Spinal cord (tissue), 9 donors: ENCODE measurements at regions not wholly inside any gene's neighbourhood (a gene's known extent, or its start where the extent isn't known, plus 50 kb on each side); places are given as distances from the start of the nearest gene placed in this dataset.

Experiments used
- DNase-seq, 6 donors: peaks; one replicate each; pipeline versions ENCODE4 v3.0.0 to v3.0.0-alpha.2; 2013 to 2015; ENCODE audit warnings: low spot score in 6 of 6, low read depth in 4 of 6
- H3K27ac ChIP-seq: one replicate; pipeline ENCODE4 v1.5.1; 2013; ENCODE audit warnings: low read depth, low read length, control low read depth
- H3K27me3 ChIP-seq: one replicate; pipeline ENCODE4 v1.6.1; 2013; ENCODE audit warnings: low read length; ENCODE audit not compliant: control insufficient read depth, insufficient read depth
- H3K36me3 ChIP-seq: one replicate; pipeline ENCODE4 v1.6.1; 2013; ENCODE audit warnings: low read length; ENCODE audit not compliant: control insufficient read depth, insufficient read depth
- H3K4me1 ChIP-seq: one replicate; pipeline ENCODE4 v1.6.1; 2013; ENCODE audit warnings: low read length; ENCODE audit not compliant: control insufficient read depth, insufficient read depth
- H3K4me3 ChIP-seq: one replicate; pipeline ENCODE4 v1.5.1; 2013; ENCODE audit warnings: low read depth, low read length, control low read depth
- H3K9me3 ChIP-seq: one replicate; pipeline ENCODE4 v1.6.1; 2013; ENCODE audit warnings: low read length; ENCODE audit not compliant: control insufficient read depth, insufficient read depth
- WGBS: methylation state at CpG from one replicate; pipeline ENCODE4 v1.1.5; 2013; ENCODE audit warnings: missing lambda C conversion rate; ENCODE audit not compliant: insufficient coverage; 5-methylcytosine and 5-hydroxymethylcytosine counted together
- donor health status: healthy.

DNA sequence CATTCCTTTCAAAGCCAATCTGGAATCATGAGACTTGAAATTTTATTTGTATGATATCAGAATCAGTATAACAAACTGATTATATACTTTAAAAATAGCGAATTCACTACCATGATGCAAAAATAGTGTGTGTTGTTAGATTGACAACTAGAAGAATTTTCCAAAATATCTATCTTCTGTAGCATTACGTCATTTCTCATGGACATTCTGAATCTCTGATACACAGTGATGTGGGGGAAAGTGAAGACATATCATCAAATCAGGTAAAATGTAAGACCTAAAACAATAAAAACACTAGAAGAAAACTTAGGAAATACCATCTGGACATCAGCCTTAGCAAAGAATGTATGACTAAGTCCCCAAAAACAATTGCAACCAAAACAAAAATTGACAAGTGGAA, 1292.0 kb upstream of the PCDH9 start:
- Histone ChIP-seq H3K9me3 (peaks cover 4% of the 10 kb centered on the region), H3K27me3 (no peaks in the 10 kb centered on the region), H3K4me1 (no peaks in the 10 kb centered on the region), H3K27ac (no peak overlapping the region), H3K36me3 (no peaks in the 10 kb centered on the region), H3K4me3 (no peak overlapping the region)
- no peak for DNase-seq
- no CpG with 5 or more reads among the region's 2 CpGs for WGBS

DNA sequence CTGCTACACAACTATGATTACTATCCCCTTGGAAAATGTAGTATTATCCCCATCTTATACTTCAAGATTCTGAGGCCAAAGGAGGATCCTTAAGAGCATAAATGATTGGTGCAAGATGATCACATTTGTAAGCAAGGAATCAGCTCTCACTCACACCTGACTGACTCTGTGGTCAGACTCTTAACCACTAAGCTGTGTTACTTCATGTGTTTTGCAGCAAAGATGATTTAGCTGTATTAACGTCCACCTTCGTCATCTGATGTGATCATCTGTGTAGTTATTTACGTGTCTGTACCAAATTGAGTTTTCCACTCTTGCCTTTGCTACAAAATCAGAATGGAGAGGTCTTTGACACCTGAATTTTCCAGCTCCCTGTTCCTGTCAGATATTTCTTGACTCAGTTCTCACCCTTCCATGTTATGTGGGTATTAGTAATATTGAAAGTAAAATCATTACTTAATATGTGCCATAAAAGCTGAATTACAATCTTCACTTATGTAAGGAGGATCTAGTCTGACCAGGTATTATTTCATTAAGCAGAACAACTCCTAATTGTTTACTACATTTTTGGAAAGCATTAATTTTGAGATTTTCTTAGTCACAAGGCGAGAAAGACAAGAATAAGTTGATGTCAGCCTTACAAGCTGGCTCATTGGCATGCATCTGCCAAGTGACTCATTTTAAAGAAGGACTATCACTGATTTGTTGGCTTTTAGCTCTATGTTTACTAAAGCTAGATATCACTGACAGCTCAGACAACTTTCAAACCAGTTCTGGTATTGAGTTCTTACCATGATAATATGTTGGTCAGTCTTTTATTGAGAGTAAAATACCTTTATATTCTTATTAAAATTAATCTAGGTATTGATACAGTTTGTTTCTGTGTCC, 1279.8 kb upstream of the PCDH9 start:
- Histone ChIP-seq H3K4me3 (no peak overlapping the region), H3K9me3 (no peaks in the 10 kb centered on the region), H3K4me1 (no peaks in the 10 kb centered on the region), H3K27me3 (no peaks in the 10 kb centered on the region), H3K27ac (no peak overlapping the region), H3K36me3 (no peaks in the 10 kb centered on the region)
- 89% methylated on average over 3 of the region's 4 CpGs for WGBS
- no peak for DNase-seq

DNA sequence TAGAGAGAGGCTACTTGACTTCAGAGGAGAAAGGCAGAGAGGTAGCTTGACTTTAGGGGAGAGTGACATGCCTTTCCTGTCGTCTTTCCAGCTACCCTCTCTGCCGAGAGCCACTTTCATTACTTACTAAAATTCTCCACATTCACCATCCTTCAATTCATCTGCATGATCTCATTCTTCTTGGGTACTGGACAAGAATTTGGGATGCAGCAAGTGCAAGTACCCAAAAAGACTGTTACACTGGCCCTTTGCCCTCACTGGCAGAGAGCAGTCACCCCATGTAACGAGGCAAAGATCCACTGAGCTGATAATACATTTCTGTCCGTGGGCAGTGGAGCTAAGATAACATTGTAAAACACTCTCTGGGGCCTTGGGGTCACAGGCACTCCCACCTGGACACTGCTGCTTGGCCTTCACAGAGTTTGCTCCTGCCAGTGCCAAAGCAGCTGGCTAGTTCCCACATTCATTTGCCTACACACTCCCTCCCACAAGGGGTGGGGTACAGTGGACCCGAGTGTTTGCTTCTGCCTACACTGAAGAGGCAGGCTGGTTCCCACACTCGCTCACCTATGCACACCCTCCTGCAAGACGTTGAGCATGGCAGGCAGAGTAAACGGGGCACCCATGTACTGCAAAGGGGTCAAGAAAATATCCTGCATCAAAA, 1276.9 kb upstream of the PCDH9 start:
- Histone ChIP-seq H3K27me3 (no peaks in the 10 kb centered on the region), H3K4me1 (no peaks in the 10 kb centered on the region), H3K27ac (no peak overlapping the region), H3K4me3 (no peak overlapping the region), H3K9me3 (no peaks in the 10 kb centered on the region), H3K36me3 (no peaks in the 10 kb centered on the region)
- 83% methylated on average over 6 of the region's 8 CpGs for WGBS
- no peak for DNase-seq

DNA sequence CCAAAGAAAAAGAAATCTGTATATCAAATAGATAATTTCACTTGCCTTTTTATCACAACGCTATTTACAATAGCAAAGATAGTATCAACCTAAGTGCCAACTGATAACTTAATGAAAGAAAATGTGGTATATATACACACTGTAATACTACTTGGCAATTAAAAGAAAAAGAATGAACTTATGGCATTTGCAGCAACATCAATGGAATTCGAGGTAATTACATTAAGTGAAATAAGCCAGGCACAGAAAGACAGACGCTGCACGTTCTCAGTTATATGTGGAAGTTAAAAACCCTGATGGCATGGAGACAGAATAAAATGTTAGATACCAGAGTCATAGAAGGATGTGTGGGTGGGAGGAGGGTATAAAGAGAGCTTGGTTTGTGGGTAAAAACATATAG, 1260.5 kb upstream of the PCDH9 start:
- no peak overlapping the region for H3K4me3 ChIP-seq
- no peaks in the 10 kb centered on the region for H3K9me3 ChIP-seq
- no peak for DNase-seq
- H3K27ac ChIP-seq = no peak overlapping the region
- 81% methylated on average over 3 of the region's 4 CpGs for WGBS
- H3K4me1 ChIP-seq = no peaks in the 10 kb centered on the region
- H3K27me3 ChIP-seq = no peaks in the 10 kb centered on the region
- H3K36me3 ChIP-seq = no peaks in the 10 kb centered on the region

DNA sequence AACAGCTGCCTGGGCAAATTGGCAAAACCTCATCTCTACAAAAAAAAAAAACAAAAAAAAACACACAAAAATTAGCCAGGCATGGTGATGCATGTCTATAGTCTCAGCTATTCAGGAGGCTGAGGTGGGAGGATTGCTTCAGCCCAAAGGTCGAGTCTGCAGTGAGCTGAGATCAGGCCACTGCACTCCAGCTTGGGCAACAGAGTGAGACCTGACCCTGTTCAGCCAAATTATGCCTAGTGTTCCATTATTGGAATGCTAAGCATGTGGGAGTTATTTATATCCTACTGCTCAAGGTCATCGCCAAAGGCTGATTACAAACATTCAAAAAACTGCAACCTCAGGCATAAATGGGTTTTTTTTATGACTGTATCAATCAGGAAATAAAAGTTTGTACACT, 1251.0 kb upstream of the PCDH9 start:
- 86% methylated on average over 1 of the region's 2 CpGs for WGBS
- DNase-seq = no peak
- no peak overlapping the region for H3K27ac ChIP-seq
- H3K36me3 ChIP-seq = no peaks in the 10 kb centered on the region
- no peaks in the 10 kb centered on the region for H3K4me1 ChIP-seq
- H3K9me3 ChIP-seq = no peaks in the 10 kb centered on the region
- H3K27me3 ChIP-seq = no peaks in the 10 kb centered on the region
- H3K4me3 ChIP-seq = no peak overlapping the region

DNA sequence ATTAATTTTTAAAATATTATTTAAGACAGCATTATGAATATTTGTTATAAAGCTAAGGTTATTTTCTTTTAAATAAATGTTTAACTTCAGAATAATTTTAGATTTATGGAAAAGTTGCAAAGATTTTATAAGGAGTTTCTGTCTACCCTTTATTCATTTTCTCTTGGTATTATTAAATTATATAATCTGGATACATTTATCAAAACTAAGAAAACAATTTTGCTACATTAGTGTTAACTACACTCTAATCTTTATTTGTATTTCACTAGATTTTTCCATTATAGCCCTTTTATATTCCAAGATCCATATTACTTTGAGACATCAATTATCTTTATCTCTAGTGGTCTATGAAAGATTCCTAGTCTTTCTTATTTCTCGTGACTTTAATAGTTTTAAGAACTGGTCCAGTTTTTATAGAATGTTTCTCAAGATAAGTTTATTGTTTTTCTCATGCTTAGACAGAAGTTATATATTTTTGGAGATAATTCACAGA, 1243.7 kb upstream of the PCDH9 start:
- Histone ChIP-seq H3K4me3 (no peak overlapping the region), H3K27ac (no peak overlapping the region), H3K9me3 (no peaks in the 10 kb centered on the region), H3K36me3 (no peaks in the 10 kb centered on the region), H3K27me3 (no peaks in the 10 kb centered on the region), H3K4me1 (no peaks in the 10 kb centered on the region)
- WGBS = no CpG with 5 or more reads among the region's 1 CpG
- no peak for DNase-seq

DNA sequence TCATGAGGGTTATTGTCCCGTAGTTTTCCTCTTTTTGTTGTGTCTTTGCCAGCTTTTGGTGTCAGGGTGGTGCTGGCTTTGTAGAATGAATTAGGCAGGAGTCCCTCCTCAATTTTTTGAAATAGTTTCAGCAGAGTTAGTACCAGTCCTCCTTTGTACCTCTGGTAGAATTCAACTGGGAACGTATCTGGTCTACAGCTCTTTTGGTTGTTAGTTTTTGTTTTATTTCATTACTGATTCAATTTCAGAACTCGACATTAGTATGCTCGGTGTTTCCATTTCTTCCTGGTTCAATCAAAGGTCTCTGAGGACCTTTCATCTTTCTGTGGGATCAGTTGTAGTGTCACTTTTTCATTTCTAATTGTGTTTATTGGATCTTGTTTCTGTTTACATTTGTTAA, 1237.0 kb upstream of the PCDH9 start:
- DNase-seq = no peak
- Histone ChIP-seq H3K27me3 (no peaks in the 10 kb centered on the region), H3K36me3 (no peaks in the 10 kb centered on the region), H3K27ac (no peak overlapping the region), H3K4me1 (no peaks in the 10 kb centered on the region), H3K9me3 (no peaks in the 10 kb centered on the region), H3K4me3 (no peak overlapping the region)
- whole genome bisulfite sequencing = 33% methylated on average over 1 of the region's 4 CpGs

DNA sequence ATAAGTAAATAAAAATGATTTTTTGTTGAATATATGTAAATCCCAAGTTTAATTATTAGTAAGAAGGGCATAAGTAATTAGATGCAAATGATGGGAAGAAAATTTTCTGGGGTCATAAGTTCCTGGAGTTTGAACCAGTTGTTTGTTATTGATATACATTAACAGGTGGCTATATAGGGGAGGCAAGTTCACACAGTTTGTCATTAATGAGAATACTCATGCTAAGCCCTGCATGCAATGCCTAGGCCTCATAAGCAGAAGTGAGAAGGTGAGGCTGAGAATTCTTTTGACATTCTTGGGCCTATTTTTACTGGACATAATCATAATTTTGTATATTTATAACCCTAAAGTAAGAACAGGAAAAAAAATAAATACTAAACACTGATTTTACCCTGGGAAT, 1210.7 kb upstream of the PCDH9 start:
- no peaks in the 10 kb centered on the region for H3K27me3 ChIP-seq
- H3K36me3 ChIP-seq = no peaks in the 10 kb centered on the region
- DNase-seq = no peak
- no peaks in the 10 kb centered on the region for H3K4me1 ChIP-seq
- no peak overlapping the region for H3K4me3 ChIP-seq
- no peak overlapping the region for H3K27ac ChIP-seq
- H3K9me3 ChIP-seq = peaks cover 5% of the 10 kb centered on the region

DNA sequence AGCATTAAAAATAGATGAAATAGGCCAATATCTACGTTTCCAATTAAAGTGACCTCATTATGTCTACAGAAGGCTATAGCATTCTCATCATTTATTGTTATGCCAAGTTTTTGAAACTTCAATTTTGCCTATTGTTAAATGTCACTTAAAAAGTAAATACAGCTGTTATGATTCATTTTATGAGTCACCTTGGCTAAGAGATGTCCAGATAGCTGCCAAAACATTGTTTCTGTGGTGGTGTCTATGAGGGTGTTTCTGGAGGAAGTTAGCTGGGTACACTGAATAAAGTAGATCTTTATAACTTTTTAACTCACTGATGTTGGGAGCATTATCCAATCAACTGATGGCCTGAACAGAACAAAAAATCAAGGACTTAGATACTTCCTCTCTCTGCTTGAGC, 1209.7 kb upstream of the PCDH9 start:
- H3K4me3 ChIP-seq = no peak overlapping the region
- H3K27me3 ChIP-seq = no peaks in the 10 kb centered on the region
- H3K9me3 ChIP-seq = peaks cover under 1% of the 10 kb centered on the region
- H3K36me3 ChIP-seq = no peaks in the 10 kb centered on the region
- H3K4me1 ChIP-seq = no peaks in the 10 kb centered on the region
- no peak overlapping the region for H3K27ac ChIP-seq
- no CpG with 5 or more reads among the region's 1 CpG for WGBS
- DNase-seq = no peak

DNA sequence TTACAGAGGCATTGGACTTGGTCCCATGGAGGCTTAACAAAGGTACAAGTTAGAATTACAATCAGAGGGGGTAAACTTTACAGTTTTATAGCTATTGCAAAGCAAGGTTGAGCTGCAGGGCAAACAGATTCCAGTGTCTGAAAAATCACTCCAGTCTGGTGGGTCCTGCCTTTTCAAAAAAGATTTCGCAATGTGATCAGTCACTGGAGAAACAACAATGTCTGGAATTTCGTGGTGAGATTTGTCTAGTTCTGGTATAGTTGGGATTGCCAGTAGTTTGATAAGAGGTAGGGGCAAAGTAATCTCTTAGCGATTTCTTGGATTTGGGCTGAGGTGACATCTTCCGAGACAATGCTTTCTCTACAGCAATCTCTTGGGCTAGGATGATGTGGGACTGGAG, 1198.2 kb upstream of the PCDH9 start:
- H3K4me1 ChIP-seq = no peaks in the 10 kb centered on the region
- no peaks in the 10 kb centered on the region for H3K9me3 ChIP-seq
- 83% methylated on average over 2 of the region's 4 CpGs for WGBS
- no peaks in the 10 kb centered on the region for H3K27me3 ChIP-seq
- no peak overlapping the region for H3K27ac ChIP-seq
- no peaks in the 10 kb centered on the region for H3K36me3 ChIP-seq
- DNase-seq = no peak
- no peak overlapping the region for H3K4me3 ChIP-seq
